NCI-H526 (cell line): ENCODE measurements at regions not wholly inside any gene's neighbourhood (a gene's known extent, or its start where the extent isn't known, plus 50 kb on each side); places are given as distances from the start of the nearest gene placed in this dataset.
A peak's percentile ranks its signal among the peaks of the same experiment; 100 is the strongest.
"Not testable (repeated sequence)": the region's sequence is repeated elsewhere in the genome, so short reads cannot be mapped to it uniquely, and the experiment has no call there.

Experiments
- DNase-seq, 2 experiments: peaks; one replicate each; lab custom pipeline; 2025; lab: John Stamatoyannopoulos, UW

DNA sequence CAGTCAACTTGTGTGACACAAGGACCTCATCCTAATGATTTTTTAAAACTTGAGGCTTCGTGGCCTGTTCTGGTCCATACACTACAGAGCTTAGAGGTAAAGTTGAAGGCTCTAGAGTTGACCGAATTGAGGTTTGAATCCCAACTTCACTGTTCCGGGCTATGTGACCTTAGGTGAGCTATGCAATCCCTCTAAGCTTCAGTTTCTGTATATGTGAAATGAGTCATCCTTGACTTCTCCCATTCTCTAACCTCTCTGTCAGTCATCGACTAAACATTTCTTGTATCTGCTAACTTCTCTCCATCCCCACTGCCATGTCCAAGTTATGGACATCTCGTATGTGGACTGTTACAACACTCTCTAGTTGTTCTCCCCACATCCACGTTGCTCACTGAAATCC is 178.2 kb upstream of the TMEM45B start:
- no peak for DNase-seq

DNA sequence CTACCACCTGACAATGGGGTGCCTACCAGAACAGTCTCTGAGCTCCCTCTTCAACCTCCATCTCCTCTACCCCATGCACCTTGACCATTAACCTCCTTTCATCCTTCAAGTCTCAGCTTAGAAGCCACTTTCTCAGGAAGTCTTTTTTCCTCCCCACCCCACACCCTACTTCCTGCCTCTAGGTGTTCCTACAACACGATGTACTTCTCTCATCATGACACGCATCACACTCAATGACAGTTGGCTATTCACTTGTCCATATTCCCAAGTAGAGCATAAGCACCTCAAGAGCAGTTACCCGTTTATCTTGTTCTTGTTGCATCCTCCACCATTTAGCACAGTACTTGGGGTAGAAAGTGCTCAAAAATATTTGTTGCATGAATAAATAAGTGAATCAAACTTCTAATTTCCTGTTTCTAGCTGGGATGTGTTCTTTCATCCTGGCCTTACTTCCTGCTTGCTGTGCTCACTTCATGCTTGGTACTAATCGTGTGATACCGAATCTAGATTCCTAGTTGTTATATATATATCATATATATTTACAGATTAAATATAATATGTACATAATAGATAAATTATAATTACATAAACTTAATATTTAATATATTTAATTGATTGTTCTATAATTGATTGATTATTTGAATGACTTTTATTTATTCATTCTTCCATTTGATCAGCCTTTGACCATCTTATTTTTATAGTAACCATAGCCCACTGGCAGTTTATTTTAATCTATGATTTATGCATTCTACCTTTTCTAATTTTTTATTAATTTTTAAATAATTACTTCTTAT is 177.5 kb upstream of the TMEM45B start:
- no peak for DNase-seq

DNA sequence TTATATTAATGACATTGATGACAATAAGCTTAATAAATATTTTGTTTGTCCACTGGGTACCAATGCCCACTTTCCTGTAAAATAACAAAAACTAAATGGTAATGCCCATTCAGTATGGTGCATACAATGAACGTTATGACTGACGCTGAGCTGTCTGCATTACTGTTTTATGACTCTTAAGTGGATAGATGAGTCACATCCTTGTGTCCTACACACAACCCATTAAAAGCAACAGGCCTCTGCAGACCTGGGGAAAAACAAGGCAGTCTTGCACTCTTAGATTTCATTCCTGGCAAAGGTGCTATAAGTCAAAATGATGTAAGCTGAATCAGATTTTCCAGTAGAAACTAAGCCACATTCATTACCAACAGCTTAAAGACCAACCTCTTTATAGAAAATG is 176.3 kb upstream of the TMEM45B start:
- DNase-seq = no peak

DNA sequence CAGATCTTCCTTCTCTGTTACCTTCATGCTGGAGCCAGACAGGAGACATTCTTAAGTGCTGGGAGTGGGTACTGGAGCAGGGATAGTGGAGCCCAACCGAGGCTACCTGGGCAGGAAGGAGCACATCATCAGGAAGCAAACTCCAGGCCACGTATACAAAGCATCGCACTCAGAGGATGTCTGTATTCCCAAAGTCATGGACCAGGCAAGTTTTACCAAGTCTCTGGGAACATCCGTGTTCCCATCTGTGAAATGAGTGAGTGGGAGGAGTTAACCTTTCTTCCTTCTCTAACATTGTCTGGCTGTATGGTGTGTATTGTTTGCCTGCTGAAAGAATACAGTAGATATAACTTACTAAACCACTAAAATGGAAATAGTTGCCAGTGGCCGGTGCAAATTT is 175.0 kb upstream of the TMEM45B start:
- DNase-seq = peak; percentile 46 to 57

DNA sequence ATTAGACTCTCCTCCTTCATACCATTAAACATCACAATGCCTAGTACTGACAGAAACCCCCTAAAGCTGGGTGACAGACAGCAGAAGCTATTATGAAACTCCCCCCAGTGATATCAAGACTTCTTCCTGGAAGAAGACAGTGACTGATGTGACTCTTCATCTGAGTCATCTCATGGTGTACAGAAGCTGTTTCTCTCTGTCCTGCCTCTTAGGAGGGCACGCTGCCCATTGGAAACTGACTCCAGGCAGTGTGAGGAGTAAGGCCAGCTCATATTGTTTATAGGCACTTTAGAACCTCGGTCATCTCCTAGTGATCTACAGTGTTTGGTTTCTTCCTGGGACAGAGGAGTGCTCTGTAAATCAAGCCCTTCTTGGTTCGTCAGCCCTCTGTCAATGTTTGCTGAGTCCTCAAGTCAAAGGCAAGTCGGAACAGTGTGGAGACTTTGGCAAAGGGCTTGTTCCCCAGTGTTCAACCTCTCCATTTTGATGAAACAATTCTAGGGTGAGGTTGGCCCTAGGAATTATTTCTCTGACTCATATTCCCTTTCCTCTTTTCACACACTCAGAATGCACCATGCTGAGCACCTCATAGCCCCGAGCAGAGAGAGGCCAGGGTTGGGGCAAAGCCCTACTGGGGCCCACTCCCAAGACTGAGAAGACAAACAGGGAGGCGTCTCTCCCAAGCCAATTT is 172.5 kb upstream of the TMEM45B start:
- no peak for DNase-seq

DNA sequence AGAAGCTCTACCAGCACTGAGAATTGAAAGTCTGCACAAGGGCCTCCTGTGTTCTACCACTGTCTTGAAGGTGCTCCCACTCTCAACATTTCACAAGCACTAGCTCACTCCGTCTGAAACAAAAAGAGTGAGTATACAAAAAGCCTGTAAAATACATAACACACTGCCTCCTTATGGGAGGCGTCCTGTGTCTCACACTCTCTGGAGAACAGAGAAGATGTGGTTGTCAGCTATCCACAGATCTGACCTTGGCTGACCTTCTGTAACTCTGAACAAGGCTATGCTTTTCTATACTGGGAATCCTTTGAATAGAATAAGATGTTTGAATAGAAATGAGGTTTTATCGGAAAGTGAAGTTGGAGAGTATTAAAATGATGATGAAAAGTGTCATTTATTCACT is 171.3 kb upstream of the TMEM45B start:
- no peak for DNase-seq

DNA sequence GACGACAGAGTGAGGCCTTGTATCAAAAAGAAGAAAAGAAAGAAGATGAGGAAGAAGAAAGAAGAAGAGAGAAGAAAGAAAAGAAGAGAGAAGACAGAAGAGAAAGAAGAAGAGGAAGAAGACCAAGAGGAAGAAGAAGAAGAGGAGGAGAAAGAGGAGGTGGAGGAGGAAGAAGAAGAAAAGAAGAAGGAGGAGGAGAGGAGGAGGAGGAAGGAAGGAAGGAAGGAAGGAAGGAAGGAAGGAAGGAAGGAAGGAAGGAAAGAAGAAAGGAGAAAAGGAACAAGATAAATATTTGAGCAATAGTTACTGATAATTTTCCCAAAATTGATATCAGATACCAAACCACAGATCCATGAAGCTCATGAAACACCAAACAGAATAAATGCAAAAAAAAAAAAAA is 169.7 kb upstream of the TMEM45B start:
- DNase-seq = no peak

DNA sequence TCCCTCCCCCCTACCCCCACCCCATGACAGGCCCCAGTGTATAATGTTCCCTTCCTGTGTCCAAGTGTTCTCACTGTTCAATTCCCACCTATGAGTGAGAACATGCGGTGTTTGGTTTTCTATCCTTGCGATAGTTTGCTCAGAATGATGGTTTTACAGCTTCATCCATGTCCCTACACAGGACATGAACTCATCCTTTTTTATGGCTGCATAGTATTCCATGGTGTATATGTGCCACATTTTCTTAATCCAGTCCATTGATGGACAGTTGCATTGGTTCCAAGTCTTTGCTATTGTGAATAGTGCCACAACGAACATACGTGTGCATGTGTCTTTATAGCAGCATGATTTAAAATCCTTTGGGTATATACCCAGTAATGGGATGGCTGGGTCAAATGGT is 165.6 kb upstream of the TMEM45B start:
- not testable (repeated sequence) for DNase-seq

DNA sequence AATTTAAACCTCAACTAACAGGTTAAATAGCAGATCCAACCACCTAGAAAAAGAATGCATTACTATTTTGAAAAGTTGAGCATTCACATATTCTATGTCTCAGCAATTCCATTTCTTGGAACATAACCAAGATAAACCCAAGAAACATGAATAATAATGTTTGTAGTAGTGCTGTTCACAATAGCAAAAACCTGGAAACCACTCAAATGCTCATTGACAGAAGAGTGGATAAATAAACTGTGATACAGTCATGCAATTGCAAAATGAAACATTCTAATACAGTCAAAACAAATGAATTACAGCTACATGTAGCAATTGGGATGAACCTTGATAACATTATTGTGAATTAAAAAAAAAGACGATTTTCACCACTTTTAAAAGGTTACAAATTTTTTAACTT is 162.8 kb upstream of the TMEM45B start:
- DNase-seq = no peak

DNA sequence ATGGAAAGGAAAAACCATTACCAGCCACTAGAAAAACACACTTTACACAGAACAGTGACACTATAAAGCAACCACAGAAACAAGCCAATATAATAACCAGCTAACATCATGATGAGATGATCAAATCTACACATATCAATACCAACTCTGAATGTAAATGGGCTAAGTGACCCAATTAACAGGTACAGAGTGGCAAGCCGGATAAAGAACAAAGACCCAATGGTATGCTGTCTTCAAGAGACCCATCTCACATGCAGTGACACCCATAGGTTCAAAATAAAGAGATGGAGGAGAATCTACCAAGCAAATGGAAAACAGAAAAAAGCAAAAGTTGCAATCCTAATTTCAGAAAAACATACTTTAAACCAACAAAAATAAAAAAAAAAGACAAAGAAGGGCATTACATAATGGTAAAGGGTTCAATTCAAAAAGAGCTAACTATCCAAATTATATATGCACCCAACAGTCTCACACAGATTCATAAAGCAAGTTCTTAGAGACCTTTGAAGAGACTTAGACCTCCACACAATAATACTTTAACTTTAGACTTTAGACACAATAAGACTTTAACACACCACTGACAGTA is 160.3 kb upstream of the TMEM45B start:
- DNase-seq = no peak

DNA sequence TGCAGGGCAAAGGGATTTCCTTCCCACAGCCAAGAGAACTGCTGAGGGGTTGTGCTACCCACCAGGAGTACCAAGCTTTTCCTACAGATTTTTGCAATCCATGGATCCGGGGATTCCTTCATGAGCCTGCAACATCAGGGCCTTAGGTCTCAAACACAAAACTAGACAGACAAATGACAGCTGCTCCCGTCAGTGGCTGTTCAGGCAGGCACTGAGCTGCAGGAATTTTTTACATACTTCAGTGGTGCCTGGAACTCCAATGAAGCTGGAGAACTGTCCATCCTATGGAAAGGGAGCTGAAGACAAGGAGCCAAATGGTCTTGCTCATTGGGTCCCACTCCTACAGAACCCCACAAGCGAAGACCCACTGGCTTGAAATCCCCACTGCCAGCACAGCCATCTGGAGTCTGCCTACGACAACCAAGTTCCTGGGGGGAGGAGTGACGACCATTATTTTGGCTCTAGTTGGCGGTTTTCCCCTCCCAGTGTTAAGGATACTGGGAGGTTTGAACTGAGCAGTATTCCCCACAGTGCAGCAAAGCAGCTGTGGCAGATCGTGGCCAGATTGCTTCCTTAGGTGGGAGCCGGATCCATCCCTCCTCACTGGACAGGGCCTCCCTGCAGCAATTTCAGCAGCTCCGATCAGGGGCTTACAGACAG is 157.7 kb upstream of the TMEM45B start:
- DNase-seq = no peak

DNA sequence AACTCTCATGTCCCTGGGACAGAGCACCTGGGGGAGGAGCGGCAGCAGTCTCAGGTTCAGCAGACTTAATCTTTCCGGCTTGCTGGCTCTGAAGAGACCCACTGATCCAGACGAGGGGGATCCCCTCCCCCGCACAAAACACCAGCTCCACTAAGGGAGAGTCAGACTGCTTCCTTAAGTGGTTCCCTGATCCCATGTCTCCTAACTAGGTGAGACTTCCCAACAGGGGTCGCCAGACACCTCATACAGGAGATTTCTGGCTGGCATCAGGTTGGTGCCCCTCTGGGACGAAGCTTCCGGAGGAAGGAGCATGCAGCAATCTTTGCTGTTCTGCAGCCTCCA is 157.2 kb upstream of the TMEM45B start:
- DNase-seq = peak in 1 of 2 experiments; percentile 18

DNA sequence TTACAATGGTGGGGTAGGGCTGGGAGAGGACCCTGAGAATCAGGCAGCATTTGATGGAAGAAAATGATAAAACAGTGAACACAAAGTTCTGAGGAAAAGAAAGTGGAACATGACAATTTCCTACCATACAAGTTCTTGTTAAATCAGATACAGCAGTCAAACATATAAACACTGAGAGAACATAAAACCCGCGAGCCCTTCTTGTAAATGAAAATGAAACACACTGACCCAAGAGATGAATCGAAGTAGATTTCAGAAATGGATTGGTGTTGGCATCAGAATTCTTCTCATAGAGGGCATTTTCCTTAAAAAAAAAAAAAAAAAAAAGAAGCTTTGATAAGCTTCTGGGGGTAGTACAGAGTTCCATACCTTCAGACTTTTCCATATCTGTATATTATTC is 134.7 kb upstream of the TMEM45B start:
- no peak for DNase-seq

DNA sequence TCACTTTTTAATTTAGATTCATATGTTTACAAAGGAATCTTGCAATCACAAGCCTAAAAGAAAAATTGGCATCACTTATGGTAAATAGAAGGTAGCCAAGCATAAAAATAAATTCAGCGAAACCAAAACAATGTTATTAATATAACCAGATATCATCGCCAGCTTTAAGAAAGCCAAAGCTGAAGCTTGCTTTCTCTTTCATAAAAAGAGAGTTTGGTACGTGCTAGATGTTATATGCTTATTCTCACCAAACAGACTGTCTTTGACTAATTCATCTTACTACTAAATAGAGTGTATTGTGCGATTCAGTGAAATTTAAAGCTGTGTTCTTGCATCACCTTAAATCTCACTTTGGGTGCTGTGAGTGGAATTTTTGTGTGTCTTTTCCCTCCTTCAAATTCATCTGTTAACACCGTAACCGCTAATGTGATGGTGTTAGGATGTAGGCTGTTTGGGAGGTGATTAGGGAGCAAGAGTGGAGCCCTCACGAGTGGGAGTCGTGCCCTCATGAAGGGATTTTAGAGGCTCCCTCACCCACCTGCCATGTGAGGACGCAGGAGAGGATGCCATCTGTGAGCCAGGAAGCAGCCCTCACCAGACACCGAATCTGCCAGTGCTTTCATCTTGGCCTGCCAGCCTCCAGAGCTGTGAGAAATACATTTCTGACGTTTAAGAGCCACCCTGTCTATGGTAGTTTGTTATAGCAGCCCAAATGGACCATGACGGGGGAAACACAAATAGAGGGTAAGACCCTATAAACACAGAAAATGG is 134.1 kb upstream of the TMEM45B start:
- no peak for DNase-seq

DNA sequence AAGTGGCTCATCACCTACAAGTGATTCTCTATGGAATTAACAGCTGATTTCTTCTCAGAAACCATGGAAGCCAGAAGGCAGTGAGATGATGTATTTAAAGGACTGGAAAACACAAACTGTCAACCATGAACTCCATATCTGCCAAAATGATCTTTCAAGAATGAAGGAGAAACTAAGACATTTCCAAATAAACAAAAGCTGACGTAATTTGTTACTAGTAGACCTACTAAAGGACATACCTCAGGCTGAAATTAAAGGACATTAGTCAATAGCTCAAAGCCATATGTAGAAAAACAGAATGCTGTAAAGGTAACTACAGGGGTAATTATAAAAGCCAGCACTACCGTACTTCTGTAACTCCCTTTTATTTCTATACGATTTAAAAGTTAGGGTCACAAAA is 129.4 kb upstream of the TMEM45B start:
- DNase-seq = no peak

DNA sequence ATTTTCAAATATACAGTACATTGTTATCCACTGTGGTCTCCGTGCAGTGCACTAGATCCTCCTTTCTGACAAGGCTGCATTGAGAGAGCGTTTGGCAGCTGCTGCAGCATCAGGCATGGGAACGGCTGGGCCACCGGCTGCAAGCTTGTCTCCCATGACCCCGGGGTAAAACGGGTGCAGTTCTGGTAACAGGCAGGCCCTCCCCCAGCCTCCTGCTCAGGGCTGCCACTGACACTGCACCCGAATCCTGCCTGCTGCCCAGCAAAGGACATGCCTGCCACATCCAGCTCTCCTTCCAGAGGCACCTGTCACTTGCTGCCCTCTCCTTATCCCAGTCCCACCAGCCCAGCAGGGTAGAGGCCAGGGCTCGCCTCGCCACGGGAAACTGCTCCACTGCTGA is 124.5 kb upstream of the TMEM45B start:
- no peak for DNase-seq

DNA sequence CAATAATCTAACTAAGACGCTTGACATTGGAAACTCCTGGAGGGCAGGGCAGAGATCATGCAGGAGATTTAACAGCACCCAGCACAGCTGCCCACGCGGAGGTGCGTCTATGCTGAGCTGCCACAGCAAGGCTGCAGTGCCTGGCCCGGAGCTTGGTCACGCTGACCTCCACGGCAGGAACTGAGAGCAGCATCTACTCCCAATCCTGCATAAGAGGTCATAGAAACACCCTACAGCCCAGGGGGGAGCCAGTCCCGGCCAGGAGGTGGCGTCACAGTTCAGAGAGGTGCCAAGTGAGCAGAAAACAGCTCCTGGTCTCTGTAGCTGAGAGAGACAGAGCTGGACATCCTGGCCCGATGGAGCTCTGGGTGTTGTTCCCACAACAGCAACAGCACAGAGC is 121.1 kb upstream of the TMEM45B start:
- peak in 1 of 2 experiments; percentile 72 for DNase-seq

DNA sequence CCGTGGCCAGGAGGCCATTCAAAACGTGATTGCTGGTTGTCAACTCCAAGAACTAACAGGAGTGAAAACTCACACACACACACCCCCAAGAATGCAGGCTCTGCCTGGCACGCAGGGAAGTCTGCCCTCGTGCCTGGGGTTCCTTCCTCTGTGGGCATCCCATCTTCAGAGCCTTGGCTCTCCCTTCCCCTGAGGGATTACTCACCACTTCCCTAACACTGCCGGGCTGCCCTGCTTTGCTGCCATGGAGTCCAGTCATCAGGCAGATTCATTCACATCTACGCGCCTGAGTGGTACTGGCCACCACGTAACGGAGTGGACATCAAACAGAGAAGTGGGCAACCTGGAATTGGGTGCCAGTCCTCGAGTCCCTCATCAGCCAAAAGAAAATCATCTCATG is 120.7 kb upstream of the TMEM45B start:
- no peak for DNase-seq

DNA sequence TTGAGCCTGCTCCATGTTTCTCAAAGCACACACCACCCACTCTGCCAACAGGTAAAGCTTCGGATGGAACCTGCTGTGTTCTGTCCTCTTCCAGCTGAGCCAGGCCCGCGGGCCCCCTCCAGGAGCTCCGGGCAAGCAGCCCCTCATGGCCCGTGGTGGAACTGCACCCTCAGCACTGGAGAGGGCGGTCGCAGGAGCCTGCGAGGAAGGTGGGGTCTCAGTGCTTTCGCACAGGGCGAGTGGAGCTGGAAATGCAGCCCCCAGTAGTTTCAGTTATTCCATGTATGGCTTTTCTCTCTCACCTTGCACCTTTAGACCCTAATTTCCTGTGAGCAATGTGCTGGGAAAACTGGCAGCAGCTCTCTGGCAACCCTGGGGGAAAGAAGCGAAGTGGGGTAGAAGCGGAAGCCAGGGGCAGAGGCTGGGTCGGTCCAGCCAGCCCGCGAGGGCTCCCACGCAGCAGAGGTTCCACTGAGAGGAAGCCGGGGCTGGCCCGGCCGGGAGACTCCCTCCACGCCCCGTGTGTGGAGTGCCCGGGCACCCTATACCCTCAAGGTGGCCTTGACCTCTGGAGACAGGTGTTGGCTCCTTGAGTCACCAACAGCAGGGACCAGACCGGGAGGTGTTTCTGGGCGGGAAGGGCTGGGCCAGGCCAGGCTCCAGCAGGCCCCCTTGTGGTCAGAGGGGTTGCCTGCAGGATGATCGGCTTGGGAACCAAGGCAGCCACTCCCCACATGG is 119.9 kb upstream of the TMEM45B start:
- DNase-seq = peak; percentile 89 to 97

DNA sequence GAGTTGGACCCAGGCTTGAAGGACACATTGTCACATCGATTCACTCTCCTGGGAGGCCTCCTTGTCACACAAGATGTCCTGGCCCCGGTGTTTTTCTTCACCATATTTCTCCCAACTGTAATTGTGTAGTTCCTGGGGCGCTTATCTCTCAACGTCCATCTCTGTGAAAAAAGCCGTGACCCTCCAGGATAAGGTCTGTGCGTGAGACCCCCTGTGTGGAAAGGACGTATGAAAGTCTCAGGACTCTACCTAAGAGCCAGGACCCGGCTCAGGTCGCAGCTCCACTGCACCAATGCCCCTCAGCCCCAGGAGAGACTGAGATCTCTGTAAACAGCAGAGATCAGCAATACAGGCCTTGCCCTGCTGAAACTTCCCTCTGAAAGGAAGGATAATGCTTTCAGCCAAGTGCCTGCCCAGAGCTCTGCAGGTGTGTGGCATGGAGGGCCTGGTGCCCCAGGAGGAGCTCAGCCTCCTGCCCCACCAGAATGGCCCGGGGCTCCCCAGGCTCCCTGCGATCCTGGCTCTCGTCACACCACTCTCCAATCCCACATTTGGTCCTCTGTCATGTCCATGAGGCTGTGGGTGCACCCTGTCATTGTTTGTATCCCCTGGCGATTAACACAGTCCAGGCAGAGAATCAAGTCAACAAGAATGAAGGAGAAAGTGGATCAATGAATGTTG is 119.2 kb upstream of the TMEM45B start:
- DNase-seq = no peak

DNA sequence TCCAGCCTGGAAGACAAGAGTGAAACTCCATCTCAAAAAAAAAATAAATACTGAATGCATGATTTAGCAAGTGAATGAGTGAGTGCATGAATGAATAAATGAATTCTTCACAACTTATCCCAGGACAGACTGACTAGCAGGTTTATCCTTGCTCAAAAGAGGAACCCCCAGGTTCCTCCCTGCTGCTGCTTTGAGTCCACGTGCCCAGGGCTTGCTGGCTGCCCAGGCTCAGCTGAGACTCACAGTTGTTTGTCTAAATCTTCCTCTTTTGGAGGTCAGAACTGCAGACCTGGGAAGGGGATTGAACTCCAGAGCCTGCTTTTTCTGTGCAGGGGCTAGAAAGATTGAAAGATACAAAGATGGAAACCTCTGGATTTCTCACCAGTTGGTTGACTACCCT is 117.4 kb upstream of the TMEM45B start:
- DNase-seq = no peak
